ENCODE measurements at regions not wholly inside any gene's neighbourhood (a gene's known extent, or its start where the extent isn't known, plus 50 kb on each side); places are given as distances from the start of the nearest gene placed in this dataset.
"Not testable (repeated sequence)": the region's sequence is repeated elsewhere in the genome, so short reads cannot be mapped to it uniquely, and the experiment has no call there.

GRCh38 chr6:65984089-65984488 is 277.1 kb upstream of the EYS start:
- H3K4me3 Mint-ChIP-seq = no peak overlapping the region
- no peaks in the 10 kb centered on the region for H3K36me3 Mint-ChIP-seq
- peaks cover 6% of the 10 kb centered on the region for H3K9me3 Mint-ChIP-seq
- H3K27me3 Mint-ChIP-seq = no peaks in the 10 kb centered on the region
- TF ChIP-seq CTCF (conservative IDR thresholded peaks at IDR 0.05) = no peak
- DNase-seq (ENCODE audit: extremely low spot score, unreplicated experiment) = no peak
- H3K4me1 Mint-ChIP-seq (ENCODE audit: unreplicated experiment) = no peaks in the 10 kb centered on the region
- no peak overlapping the region for H3K27ac Mint-ChIP-seq

GRCh38 chr6:65979120-65979519 is 272.1 kb upstream of the EYS start:
- H3K9me3 Mint-ChIP-seq = no peaks in the 10 kb centered on the region
- no peaks in the 10 kb centered on the region for H3K4me1 Mint-ChIP-seq (ENCODE audit: unreplicated experiment)
- H3K36me3 Mint-ChIP-seq = no peaks in the 10 kb centered on the region
- TF ChIP-seq CTCF (conservative IDR thresholded peaks at IDR 0.05) = no peak
- no peak overlapping the region for H3K27ac Mint-ChIP-seq
- H3K4me3 Mint-ChIP-seq = no peak overlapping the region
- DNase-seq (ENCODE audit: extremely low spot score, unreplicated experiment) = no peak
- H3K27me3 Mint-ChIP-seq = no peaks in the 10 kb centered on the region

- not testable (repeated sequence) for H3K4me3 Mint-ChIP-seq; H3K27me3 Mint-ChIP-seq; H3K27ac Mint-ChIP-seq; DNase-seq (ENCODE audit: extremely low spot score, unreplicated experiment); H3K36me3 Mint-ChIP-seq; H3K4me1 Mint-ChIP-seq (ENCODE audit: unreplicated experiment); H3K9me3 Mint-ChIP-seq
Measured at GRCh38 chr6:65971252-65971651, 264.2 kb upstream of the EYS start.

- no peak overlapping the region for H3K27ac Mint-ChIP-seq
- no peak for DNase-seq (ENCODE audit: extremely low spot score, unreplicated experiment)
- H3K4me3 Mint-ChIP-seq = no peak overlapping the region
- no peaks in the 10 kb centered on the region for H3K4me1 Mint-ChIP-seq (ENCODE audit: unreplicated experiment)
- no peaks in the 10 kb centered on the region for H3K9me3 Mint-ChIP-seq
- no peaks in the 10 kb centered on the region for H3K36me3 Mint-ChIP-seq
- TF ChIP-seq CTCF (conservative IDR thresholded peaks at IDR 0.05) = no peak
- no peaks in the 10 kb centered on the region for H3K27me3 Mint-ChIP-seq
Measured at GRCh38 chr6:65964261-65964660, 257.2 kb upstream of the EYS start.

- no peak for TF ChIP-seq CTCF (conservative IDR thresholded peaks at IDR 0.05)
- Mint-ChIP-seq H3K27me3 (no peaks in the 10 kb centered on the region), H3K27ac (no peak overlapping the region), H3K9me3 (no peaks in the 10 kb centered on the region), H3K4me3 (no peak overlapping the region), H3K4me1 (ENCODE audit: unreplicated experiment) (no peaks in the 10 kb centered on the region), H3K36me3 (no peaks in the 10 kb centered on the region)
- DNase-seq (ENCODE audit: extremely low spot score, unreplicated experiment) = no peak
Measured at GRCh38 chr6:65955034-65955433, 248.0 kb upstream of the EYS start.

GRCh38 chr6:65948062-65948461 is 241.0 kb upstream of the EYS start:
- Mint-ChIP-seq H3K4me1 (ENCODE audit: unreplicated experiment) (no peaks in the 10 kb centered on the region), H3K27ac (no peak overlapping the region), H3K27me3 (no peaks in the 10 kb centered on the region), H3K36me3 (no peaks in the 10 kb centered on the region), H3K9me3 (no peaks in the 10 kb centered on the region), H3K4me3 (no peak overlapping the region)
- DNase-seq (ENCODE audit: extremely low spot score, unreplicated experiment) = no peak
- TF ChIP-seq CTCF (conservative IDR thresholded peaks at IDR 0.05) = no peak
